ENCODE measurements at regions not wholly inside any gene's neighbourhood (a gene's known extent, or its start where the extent isn't known, plus 50 kb on each side); places are given as distances from the start of the nearest gene placed in this dataset.
A peak's percentile ranks its signal among the peaks of the same experiment; 100 is the strongest.

- WGBS (ENCODE audit: insufficient coverage, low coverage, low lambda C conversion rate, missing lambda C conversion rate): 50% methylated on average over 2 of the region's 5 CpGs
- peak overlapping the region; percentile 27 to 53 (median 30) for H3K27ac ChIP-seq
- no peaks in the 10 kb centered on the region for H3K9me3 ChIP-seq
- no peaks in the 10 kb centered on the region for H3K36me3 ChIP-seq
- intact Hi-C loops (cut with DNase I): no loop called here
- TF ChIP-seq CTCF (IDR thresholded peaks at IDR 0.05) (no peak), POLR2A (IDR thresholded peaks at IDR 0.05) (no peak)
- peaks cover 0 to 6% (median 0%) of the 10 kb centered on the region in 4 donors for H3K4me1 ChIP-seq
- no peak overlapping the region for H3K4me3 ChIP-seq
- DNase-seq (peak; percentile 50 to 76 (median 65)), ATAC-seq (peak; percentile 77 to 85 (median 81))
- no peaks in the 10 kb centered on the region for H3K27me3 ChIP-seq
Measured at GRCh38 chr13:48161530-48162179, 66.8 kb upstream of the MED4 start.

- TF ChIP-seq CTCF (IDR thresholded peaks at IDR 0.05): no peak
- TF ChIP-seq POLR2A (IDR thresholded peaks at IDR 0.05): no peak
- ATAC-seq: no peak
Measured at GRCh38 chr13:48160606-48161278, 65.8 kb upstream of the MED4 start.

GRCh38 chr13:48159826-48160225, 64.9 kb upstream of the MED4 start:
- WGBS (ENCODE audit: insufficient coverage, low coverage, low lambda C conversion rate, missing lambda C conversion rate): 62% methylated on average over 3 of the region's 3 CpGs
- Histone ChIP-seq H3K27ac (no peak overlapping the region), H3K27me3 (no peaks in the 10 kb centered on the region), H3K4me1 (peaks cover 0 to 6% (median 0%) of the 10 kb centered on the region in 4 donors), H3K9me3 (no peaks in the 10 kb centered on the region), H3K4me3 (no peak overlapping the region), H3K36me3 (no peaks in the 10 kb centered on the region)
- ATAC-seq (no peak), DNase-seq (no peak)
- TF ChIP-seq POLR2A (IDR thresholded peaks at IDR 0.05): no peak
- no peak for TF ChIP-seq CTCF (IDR thresholded peaks at IDR 0.05)
- intact Hi-C loops (cut with DNase I): no loop called here

More at GRCh38 chr13:48160606-48161278, 65.8 kb upstream of the MED4 start:
- H3K9me3 ChIP-seq: no peaks in the 10 kb centered on the region
- H3K4me1 ChIP-seq: peaks cover 0 to 6% (median 0%) of the 10 kb centered on the region in 4 donors
- intact Hi-C loops (cut with DNase I): no loop called here
- no peaks in the 10 kb centered on the region for H3K27me3 ChIP-seq
- no peaks in the 10 kb centered on the region for H3K36me3 ChIP-seq
- 72% methylated on average over 5 of the region's 5 CpGs for WGBS (ENCODE audit: insufficient coverage, low coverage, low lambda C conversion rate, missing lambda C conversion rate)
- no peak for DNase-seq
- H3K27ac ChIP-seq: peak overlapping the region in 2 of 3 donors; percentile 30 to 53
- H3K4me3 ChIP-seq: no peak overlapping the region

- Histone ChIP-seq H3K27me3 (no peaks in the 10 kb centered on the region), H3K9me3 (no peaks in the 10 kb centered on the region), H3K36me3 (no peaks in the 10 kb centered on the region), H3K4me3 (no peak overlapping the region), H3K4me1 (peaks cover 0 to 6% (median 0%) of the 10 kb centered on the region in 4 donors), H3K27ac (peak overlapping the region in 1 of 3 donors; percentile 45)
- intact Hi-C loops (cut with DNase I): no loop called here
- ATAC-seq (no peak), DNase-seq (no peak)
- no peak for TF ChIP-seq POLR2A (IDR thresholded peaks at IDR 0.05)
Measured at GRCh38 chr13:48159401-48159800, 64.5 kb upstream of the MED4 start.

- Histone ChIP-seq H3K4me1 (peaks cover 0 to 6% (median 0%) of the 10 kb centered on the region in 4 donors), H3K27me3 (no peaks in the 10 kb centered on the region), H3K9me3 (no peaks in the 10 kb centered on the region), H3K4me3 (no peak overlapping the region), H3K27ac (peak overlapping the region in 1 of 3 donors; percentile 45), H3K36me3 (no peaks in the 10 kb centered on the region)
- no peak for DNase-seq
- intact Hi-C loops (cut with DNase I): no loop called here
- 88% methylated on average over 3 of the region's 3 CpGs for WGBS (ENCODE audit: insufficient coverage, low coverage, low lambda C conversion rate, missing lambda C conversion rate)
- ATAC-seq: peak in 2 of 4 donors; percentile 5 to 25
- TF ChIP-seq POLR2A (IDR thresholded peaks at IDR 0.05) (no peak), CTCF (IDR thresholded peaks at IDR 0.05) (no peak)
Measured at GRCh38 chr13:48158915-48159314, 64.0 kb upstream of the MED4 start.
